DOHH2 (cell line): ENCODE measurements at regions not wholly inside any gene's neighbourhood (a gene's known extent, or its start where the extent isn't known, plus 50 kb on each side); places are given as distances from the start of the nearest gene placed in this dataset.

Experiments used
- CTCF ChIP-seq: fragments of 200-600 bp; sonication (generic); IDR thresholded peaks from one replicate; pipeline ENCODE4 v1.5.1; 2014; ENCODE audit warnings: antibody characterized with exemption, mild to moderate bottlenecking, low read depth, low read length; ENCODE audit not compliant: poor library complexity, severe bottlenecking
- EZH2phosphoT487 ChIP-seq: fragments of 200-600 bp; sonication (generic); IDR thresholded peaks from 2 replicates; pipeline ENCODE4 v1.6.1; 2017; ENCODE audit warnings: borderline replicate concordance, mild to moderate bottlenecking, antibody characterized with exemption, low read length, moderate library complexity, mixed read lengths

DNA sequence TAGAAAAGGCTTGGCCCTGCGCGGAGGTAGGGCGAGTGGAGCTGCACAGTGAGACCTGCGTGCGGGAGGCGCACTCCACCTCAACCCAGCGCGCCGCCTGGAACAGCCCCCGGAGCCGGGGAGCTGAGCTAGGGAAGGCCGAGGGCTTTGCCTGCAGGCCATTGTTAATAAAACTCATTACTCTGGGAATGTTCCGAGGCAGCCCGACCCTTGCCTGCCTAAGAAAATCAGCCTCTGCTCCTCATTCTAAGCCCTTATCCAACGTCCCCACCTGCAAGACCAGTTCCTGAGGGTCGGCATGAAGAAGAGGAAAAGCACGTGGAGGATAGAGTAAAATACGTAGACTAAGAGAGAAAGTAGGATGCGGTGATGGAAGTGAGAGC, 55.3 kb downstream of the C7orf25 start:
- TF ChIP-seq CTCF: no peak
- TF ChIP-seq EZH2phosphoT487: no peak
